GM18498 (cell line): ENCODE measurements at regions not wholly inside any gene's neighbourhood (a gene's known extent, or its start where the extent isn't known, plus 50 kb on each side); places are given as distances from the start of the nearest gene placed in this dataset.
"Not testable (repeated sequence)": the region's sequence is repeated elsewhere in the genome, so short reads cannot be mapped to it uniquely, and the experiment has no call there.

Source experiments
- ATAC-seq: cut with Tn5 transposase; IDR thresholded peaks from one replicate; pipeline ENCODE4 v1.9.1; 2021; ENCODE audit warnings: mild to moderate bottlenecking, moderate library complexity; ENCODE audit not compliant: unreplicated experiment

DNA sequence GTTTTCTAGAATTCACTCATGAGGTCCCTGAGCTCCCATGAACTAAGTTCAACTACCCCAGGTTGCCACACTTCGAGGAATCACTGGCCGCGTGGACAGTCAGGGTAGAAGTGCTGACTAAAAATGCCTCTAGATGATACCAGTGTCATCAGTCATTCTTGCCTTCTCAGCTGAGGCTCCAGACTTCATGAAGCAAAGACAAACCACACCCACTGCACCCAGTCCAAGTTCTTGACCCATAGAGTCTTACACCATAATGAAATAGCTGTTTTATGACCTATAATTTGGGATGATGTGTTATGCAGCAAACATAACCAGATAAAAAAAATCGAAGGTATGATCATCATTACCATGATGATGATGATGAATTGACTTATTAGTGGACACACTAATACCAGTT is 632.9 kb upstream of the TLE4 start:
- no peak for ATAC-seq

DNA sequence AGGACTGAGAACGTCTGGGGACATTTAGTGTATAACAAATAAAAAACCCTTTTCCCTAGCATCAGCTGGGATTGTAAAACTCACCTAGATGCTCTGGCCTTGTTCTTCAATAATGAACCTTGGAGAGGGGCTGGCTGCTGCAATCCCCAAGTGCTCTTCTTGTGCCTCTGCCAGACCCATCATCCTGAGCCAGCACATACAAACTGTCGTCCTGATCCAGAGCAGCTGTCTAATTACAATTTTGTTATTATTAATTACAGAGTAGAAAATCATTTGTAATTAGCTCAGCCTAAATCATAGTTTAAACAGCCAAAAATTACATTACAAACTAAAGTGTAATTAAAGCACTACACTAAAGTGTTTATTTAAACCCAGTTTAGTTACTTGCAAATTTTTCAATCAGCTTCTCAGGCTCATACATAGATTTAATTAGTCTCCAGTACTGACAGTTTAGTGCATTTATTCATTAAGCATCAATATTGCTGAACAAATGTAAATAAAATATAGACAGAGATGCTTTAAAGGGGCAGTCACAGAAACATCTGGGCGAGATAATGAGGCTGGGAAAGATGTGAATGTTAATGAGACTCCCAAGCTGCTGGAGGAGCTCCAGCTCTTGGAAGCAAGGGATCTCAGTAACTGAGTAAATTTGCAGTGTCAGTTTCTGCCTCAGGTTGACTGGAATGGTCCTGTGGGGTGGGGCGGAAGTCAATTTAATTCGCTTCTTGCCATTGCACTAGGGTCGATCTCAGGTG is 632.3 kb upstream of the TLE4 start:
- ATAC-seq, result no peak

DNA sequence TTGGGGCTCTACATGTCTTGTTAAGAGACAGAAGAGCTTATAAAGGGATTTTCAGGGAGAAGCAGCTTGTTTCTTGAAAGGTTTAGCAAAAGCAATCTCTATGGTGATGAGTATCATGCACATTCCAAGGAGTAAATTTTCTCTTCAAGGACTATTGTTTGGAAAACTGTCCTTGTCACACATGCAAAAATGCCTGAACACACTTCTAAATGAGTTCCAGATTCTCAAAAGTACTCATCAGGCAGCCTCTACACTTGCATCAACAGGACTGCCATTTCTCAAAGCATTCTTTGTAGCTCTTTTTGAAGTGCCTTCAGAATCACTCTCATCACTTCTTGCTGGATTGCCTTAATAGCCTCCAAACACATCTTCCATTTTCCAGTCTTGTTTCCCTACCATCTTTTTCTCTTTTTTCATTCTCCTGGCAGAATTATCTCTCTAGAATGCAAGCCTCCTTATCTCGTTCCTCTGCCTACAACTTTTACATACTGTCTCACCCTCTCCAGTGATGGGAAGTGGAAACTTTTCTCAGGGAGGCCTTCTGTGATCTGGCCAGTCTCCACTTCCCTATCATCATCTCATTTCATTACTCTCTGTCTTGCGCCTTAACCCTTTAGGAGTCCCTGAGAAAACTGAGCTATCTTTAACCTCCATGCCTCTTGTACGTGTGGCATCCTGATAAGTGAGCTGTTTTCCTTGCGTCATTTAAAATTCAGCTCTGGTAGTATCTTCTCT is 631.5 kb upstream of the TLE4 start:
- ATAC-seq, result no peak

DNA sequence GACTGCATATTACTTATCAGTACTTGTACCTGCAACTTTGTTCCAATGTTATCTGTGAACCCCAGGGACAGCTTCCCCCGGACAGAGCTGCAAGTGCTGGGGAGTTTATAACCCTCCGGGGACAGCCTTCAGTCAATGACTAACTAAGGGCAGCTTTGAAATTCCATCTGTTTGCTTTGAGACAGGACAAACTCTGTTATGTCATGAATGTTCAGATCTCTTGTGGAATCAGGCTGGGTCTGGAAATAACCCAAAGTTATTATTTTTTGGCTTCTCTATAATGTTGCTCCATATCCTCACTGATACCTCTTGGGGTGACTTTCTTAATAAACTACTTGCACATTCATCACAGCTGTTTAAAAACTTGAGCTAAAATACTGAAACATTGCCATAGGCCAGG is 617.5 kb upstream of the TLE4 start:
- no peak for ATAC-seq

DNA sequence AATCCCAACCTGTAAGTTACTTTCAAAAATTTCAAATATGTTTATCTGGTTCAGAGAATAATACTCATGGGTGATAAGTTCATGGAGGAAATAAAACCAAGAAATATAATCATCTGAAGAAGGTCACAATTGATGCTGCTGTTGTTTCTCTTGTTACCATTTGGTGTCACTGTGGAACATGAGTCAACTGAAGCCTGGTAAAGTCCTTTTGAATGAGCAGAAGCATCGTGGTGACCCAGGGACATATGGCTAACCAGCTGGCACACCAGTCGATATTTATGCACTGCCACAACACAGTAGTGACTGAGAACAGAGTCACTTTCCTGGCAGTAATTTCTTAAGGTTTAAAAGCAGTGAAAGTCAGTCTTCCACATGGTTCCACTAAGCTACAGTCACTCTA is 612.9 kb upstream of the TLE4 start:
- no peak for ATAC-seq

DNA sequence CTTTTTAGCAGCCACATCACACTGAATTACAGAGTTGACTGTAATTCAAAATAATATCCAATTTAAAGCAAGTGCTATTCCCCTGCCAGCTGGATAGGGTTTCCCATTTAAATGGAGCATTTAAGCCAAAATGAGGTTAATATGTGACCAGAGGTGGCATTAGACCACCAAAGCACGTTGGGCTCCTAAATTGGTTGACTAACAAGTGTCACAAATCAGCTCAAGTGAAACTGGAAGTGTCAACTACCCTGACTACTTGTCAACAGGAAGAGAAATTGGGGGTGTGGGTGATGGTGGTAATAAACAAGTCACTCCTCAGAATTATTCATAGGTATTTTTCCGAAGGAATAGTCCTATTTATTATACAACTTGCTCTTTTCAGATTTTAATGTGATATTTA is 609.6 kb upstream of the TLE4 start:
- ATAC-seq, result no peak

DNA sequence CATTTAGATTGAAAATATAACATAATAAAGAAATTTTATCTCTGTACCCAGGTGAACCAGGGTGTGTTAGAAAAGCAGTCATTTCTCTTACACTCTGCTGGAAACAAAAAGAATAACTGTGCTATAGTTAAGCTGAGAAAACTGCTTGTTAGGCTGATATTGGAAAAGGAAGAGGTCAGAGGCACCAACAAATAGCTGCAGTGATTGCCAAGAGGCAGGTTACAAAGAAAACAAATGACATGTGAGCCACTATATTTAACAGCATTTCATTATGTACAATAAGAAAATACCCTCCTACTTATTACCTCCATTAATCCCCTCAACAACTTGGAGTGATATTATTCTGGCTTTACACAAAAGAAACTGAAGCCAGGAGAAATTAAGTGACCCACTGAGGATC is 607.9 kb upstream of the TLE4 start:
- ATAC-seq, result no peak

DNA sequence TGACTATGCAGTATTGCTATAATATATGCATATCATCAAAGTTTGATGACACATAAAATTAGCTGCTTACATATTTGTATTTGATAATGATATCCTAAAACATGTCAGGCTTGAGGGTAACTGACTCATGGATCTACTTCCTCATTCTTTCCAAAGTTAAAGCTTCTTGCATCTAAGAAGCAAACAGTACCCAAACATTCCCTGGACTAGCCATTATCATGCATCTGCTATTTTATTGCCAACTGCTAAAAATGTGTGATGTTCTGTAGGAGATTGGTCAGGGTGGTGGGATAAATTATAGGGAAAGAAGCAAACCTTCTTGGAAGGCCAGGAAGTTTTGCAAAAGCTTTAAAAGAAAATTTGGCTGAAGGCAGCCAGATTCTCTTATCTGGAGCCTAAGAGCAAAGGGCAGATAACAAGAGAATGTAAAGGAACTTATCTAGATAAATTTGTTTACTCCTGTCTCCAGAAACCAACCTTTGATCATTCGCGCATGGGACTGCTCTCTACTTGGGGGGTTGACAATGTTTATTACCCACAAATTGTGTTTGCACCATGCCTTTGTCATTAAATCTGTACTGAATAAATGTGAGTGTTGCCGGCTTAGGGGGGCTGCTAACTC is 604.1 kb upstream of the TLE4 start:
- ATAC-seq, result no peak

DNA sequence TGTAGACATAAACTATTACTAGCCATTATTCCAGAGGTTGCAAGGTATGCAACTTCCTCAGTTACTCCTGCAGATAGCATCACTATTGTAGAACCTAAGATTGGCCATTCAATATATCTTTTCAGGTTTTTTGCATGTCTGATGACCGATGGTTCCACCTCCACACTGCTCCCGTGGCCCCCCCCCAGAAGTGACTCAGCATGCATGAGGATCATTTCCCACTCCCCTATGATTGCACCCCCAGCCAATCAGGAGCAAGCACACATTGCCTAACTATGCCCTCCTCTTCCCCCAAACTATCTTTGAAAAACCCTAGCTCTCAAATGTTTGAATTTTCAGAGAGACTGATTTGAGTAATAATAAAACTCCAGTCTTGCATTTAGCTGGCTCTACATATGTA is 601.4 kb upstream of the TLE4 start:
- no peak for ATAC-seq

DNA sequence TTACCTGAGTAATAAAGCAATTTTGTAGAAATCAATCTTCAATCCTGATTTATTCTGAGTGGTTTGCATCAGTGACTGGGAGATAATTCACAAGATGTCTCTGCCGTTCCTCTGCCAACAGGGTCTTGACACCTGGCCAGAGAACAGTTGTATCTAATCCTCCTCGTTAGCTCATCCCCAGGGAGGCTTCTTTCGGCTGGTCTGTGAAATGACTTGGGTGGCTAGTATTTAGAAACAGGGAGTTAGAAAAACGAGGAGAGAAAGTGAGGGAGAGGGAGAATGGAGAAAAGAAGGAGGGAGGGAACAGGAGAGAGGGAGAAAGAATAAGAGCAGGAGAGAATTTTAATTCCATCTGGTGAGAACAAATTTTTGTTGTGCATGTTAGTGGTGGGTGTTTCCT is 600.2 kb upstream of the TLE4 start:
- no peak for ATAC-seq

DNA sequence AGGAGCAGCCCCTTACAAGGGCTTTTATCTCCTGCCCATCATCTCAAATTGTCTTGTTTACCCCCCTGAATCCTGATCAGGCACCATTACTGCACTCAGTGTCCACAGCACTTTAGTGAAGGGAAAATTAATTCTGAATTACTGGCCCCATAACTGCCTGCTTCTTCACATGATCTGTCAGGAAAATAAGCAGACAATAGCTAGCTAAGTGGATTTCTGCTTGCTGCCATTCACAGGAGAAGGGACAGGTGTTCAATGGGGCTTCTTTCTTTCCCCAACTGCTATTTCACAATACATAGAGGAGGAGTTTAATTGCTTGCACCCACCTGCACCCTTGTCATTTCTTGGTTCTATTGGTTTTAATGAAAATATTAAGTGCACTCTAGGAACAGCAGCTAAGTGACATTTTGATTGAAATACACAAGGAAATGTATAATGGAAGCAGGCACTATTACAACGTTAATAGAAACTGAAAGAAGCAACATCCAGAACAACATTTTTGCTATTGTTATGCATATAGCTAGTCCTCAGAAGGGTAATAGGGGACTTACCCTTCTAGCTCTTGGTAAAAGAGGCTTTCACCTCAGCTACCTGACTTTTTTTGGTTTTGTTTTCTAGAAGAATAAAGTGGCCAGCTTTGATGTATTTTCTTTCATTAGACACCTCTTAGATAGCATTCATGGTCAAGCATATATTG is 599.3 kb upstream of the TLE4 start:
- ATAC-seq, result peak; percentile 87

DNA sequence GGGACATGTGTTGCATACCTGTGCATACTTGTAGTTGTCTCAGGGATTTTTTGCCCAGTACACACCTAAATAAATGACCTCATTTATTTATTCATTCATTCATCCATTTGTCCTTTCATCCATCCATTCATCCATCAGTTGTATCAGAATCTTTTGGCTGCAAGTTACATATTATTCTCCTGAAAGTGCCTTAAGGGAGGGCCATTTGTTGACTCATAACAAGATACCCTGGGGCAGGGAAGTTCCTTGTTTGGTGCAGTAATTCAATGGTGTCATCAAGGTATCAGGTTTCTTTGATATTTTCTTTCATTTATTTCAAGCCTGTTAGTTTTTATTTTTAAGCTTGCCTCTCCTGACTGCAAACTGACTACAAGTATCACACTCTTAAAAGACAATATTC is 597.9 kb upstream of the TLE4 start:
- no peak for ATAC-seq

DNA sequence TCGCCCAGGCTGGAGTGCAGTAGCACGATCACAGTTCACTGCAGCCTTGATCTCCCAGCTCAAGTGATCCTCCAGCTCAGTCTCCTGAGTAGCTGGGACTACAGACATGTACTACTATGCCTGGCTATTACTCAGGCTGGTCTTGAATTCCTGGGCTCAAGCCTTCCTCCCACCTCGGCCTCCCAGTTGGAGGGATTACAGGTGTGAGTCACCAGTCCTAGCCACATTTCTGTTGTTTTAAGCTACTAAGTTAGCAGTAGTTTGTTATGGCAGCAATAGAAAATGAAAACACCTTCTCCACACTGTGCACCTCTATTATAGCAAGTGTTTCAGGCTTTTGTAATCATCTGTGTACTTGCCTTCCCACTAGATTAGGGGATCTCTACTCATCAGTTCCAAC is 588.9 kb upstream of the TLE4 start:
- ATAC-seq, result no peak

DNA sequence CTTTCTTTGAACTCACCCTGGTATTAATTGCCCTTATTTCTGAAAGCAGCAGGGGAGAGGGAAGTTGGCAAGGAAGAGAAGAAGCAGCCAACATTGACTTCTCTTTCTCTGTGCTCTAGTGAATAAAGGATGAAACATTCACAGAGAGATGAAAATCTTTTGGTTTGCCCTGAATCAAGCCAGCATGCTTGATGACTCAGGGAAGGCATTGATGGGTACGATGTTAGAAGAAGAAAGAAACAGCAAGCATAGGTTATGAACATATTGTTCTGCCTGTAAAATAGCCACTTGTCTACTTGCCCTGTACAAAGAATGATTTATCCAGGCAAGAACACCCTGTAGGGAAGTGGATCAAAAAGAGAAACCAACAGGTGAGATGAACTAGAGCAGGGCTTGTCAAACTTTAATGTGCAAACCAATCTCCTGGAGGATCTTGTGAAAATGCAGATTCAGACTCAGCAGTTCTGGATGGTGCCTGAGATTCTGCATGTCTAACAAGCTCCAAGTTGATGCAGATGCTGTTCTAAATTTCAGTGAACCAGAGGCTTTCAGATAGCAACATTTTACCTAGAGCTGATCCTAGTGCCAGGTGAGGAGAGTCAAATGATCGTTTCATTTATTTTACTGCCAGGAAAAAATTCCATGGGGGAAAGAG is 586.6 kb upstream of the TLE4 start:
- ATAC-seq, result no peak

DNA sequence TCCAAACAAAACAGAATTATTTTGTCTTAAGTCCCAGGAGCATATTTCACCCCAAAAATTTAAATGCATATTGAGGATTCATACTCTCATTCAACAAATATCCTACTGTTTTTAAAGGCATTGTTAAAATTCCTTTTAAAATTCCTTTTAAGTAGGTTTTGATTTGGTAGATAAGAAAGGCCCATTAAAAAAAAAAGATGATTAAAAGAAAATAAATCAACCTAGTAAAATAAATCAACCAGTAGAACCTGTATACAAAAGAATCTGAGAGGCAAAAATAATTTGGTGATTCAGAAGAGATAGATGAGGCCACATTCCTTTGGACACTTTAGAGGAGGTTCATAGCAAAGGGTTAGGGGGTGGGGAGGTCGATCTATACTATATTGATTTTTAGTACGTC is 585.3 kb upstream of the TLE4 start:
- ATAC-seq, result no peak

DNA sequence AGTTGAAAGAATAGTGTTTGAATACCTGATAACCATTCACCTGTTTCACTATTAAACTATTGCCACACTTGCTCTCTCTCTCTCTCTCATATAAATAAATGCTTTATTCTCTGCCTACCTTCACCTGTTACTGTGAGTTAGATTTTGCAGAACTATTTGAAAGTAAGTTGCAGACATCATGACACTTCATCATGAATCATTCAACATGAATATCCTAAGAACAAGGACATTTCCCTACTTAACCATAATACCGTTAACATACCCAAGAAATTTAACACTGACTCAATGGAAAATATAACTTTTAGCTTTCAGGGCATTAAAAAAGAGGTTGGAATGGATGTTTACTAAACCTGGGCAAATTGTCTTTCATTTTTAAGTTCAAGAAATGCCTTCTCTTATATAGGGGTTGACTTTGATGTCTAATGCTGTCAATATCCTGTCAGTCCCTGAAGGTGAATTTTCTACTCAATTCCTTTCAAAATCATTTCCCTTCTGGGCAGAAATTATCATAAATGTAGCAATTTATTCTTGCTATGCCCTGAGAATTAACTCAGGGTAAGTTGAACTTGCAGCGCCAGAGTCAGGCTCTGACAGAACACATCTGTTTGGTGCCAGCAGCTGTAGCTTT is 582.6 kb upstream of the TLE4 start:
- no peak for ATAC-seq

DNA sequence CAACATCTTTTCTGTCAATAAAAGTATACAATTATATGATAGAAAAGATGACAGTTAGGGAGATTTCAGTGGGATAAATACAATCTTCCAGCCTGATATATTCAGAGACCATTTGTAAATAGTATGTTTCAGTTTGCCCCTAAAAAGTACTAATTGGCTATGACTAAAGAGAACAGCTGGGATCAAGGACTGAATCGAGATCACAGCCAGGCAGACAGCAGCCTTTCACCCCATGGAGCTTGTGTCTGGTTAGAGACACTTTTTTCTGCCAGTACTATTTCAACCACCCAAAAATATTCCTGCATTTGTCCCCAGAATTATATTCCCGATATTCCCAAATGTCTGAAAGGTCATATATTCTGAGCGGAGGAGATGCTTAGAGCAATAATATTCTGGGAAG is 577.3 kb upstream of the TLE4 start:
- ATAC-seq, result no peak

DNA sequence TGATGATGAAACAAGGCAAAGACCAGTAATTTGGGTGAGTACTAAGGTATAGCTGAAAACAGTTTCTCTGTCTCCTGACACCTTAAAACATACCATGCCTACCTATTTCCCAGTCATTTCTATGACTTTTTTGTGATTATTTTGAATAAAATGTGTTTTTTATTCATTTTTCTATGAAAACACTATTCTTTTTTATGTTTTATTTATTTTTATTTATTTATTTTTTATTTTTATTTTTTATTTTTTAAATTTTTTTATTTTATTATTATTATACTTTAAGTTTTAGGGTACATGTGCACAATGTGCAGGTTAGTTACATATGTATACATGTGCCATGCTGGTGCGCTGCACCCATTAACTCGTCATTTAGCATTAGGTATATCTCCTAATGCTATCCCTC is 576.8 kb upstream of the TLE4 start:
- ATAC-seq, result not testable (repeated sequence)

DNA sequence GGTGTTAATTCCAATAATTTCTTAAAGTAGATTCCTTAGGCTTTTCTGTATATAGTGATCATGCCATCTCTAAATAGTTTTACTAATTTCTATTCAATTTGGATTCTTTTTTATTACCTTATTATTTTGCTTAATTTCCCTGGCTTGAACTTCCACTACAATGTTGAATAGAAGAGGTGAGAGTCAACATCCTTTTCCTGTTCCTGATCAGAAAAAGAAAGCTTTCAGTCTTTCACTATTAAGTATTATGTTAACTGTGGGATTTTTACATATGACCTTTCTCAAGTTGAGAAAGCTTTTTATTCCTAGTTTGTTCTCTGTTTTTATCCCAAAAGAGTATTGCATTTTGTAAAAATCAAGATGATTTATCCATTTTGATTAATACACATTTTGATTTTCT is 574.5 kb upstream of the TLE4 start:
- ATAC-seq, result no peak

DNA sequence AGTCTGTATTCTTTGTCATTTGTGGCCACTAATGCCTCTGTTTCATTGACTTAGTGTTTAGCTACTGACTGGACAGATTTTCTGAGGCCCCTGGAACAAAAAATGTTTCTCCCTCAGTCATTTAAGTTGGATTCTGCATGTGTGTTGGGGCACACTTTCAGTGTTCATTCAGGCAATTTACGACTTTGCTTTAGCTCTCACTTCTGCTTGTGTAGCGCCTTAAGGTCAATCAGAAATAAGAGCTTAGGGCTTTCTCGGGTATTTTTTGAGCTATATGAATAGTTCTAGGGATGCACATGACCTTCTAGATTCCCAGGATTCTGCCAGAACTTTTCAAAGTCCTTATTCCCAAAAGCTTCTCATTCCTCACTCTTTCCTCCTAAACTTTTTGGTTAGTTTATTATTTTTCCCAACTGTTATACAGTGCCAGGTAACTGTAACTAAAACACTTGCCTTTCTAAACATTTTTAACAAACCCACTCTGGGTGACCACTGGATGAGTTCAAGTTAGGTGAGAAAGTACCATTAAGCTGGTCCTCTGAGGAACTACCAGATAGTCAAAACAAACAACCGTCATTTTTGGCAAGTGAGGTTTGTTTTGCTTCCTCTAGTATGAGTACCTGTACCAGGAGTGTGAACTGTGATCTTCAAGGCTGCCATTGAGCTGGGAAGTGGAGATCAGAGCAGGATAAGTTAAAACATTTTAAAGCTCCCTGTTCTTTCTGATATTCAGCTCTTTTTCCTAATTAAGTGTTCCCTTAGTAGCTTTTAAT is 571.3 kb upstream of the TLE4 start:
- no peak for ATAC-seq
